HepG2 (cell line): ENCODE measurements at regions not wholly inside any gene's neighbourhood (a gene's known extent, or its start where the extent isn't known, plus 50 kb on each side); places are given as distances from the start of the nearest gene placed in this dataset.

ENCODE experiments used
- ATF7 ChIP-seq, 2 experiments: fragments of 450-650 bp in 1 of 2; sonication (generic) in 1 of 2; formaldehyde crosslinking in 1 of 2; IDR thresholded peaks; 2 replicates each; pipeline versions ENCODE4 v1.4.0 to v1.6.1; 2016 to 2020; ENCODE audit warnings: antibody characterized with exemption in 1 of 2, mild to moderate bottlenecking in 1 of 2, missing genetic modification reagents in 1 of 2
- FOXA1 ChIP-seq, 2 experiments: fragments of 450-650 bp in 1 of 2; sonication (generic) in 1 of 2; formaldehyde crosslinking in 1 of 2; IDR thresholded peaks; 2 replicates each; pipeline versions ENCODE4 v1.4.0 to v1.6.1; 2016 to 2020; ENCODE audit warnings: missing genetic modification reagents in 1 of 2
- GPBP1L1 ChIP-seq: sonication (generic); formaldehyde crosslinking; IDR thresholded peaks from 2 replicates; pipeline ENCODE4 v1.5.0; 2020; ENCODE audit warnings: mild to moderate bottlenecking, missing genetic modification reagents
- KAT8 ChIP-seq: IDR thresholded peaks from 2 replicates; pipeline ENCODE4 v1.6.1; 2016; ENCODE audit warnings: missing genetic modification reagents, missing compliant biosample characterization
- MXI1 ChIP-seq: IDR thresholded peaks from 3 replicates; pipeline ENCODE4 v1.6.1; 2012; ENCODE audit warnings: low read depth, low read length, inconsistent platforms, borderline replicate concordance
- TRIM22 ChIP-seq: fragments of 450-650 bp; IDR thresholded peaks from 2 replicates; pipeline ENCODE4 v1.6.1; 2017
- ZFP36 ChIP-seq: fragments of 150-350 bp; IDR thresholded peaks from 2 replicates; pipeline ENCODE4 v1.6.1; 2018; ENCODE audit warnings: borderline replicate concordance, low read length, low read depth; ENCODE audit not compliant: partially characterized antibody
- ZMYM4 ChIP-seq: sonication (generic); formaldehyde crosslinking; IDR thresholded peaks from 2 replicates; pipeline ENCODE4 v1.8.1; 2023; ENCODE audit warnings: mild to moderate bottlenecking, missing genetic modification reagents
- ZNF34 ChIP-seq: sonication (generic); formaldehyde crosslinking; IDR thresholded peaks from 2 replicates; pipeline ENCODE4 v1.4.0; 2020; ENCODE audit warnings: mild to moderate bottlenecking, missing genetic modification reagents, borderline replicate concordance
- ZNF382 ChIP-seq: sonication (generic); formaldehyde crosslinking; IDR thresholded peaks from 2 replicates; pipeline ENCODE4 v1.5.0; 2020; ENCODE audit warnings: missing genetic modification reagents, mild to moderate bottlenecking, borderline replicate concordance
- TF ChIP-seq, protein P1 (sequence below): sonication (generic); formaldehyde crosslinking; IDR thresholded peaks from 2 replicates; pipeline ENCODE4 v1.4.0; 2020; ENCODE audit warnings: mild to moderate bottlenecking, low read depth, missing genetic modification reagents
- TF ChIP-seq, protein P2 (sequence below): sonication (generic); formaldehyde crosslinking; IDR thresholded peaks from 2 replicates; pipeline ENCODE4 v1.8.0; 2022; ENCODE audit warnings: missing genetic modification reagents, mild to moderate bottlenecking, moderate library complexity, borderline replicate concordance
- TF ChIP-seq, protein P3 (sequence below): sonication (generic); formaldehyde crosslinking; IDR thresholded peaks from 2 replicates; pipeline ENCODE4 v1.5.0; 2020; ENCODE audit warnings: missing genetic modification reagents, mild to moderate bottlenecking, borderline replicate concordance

DNA sequence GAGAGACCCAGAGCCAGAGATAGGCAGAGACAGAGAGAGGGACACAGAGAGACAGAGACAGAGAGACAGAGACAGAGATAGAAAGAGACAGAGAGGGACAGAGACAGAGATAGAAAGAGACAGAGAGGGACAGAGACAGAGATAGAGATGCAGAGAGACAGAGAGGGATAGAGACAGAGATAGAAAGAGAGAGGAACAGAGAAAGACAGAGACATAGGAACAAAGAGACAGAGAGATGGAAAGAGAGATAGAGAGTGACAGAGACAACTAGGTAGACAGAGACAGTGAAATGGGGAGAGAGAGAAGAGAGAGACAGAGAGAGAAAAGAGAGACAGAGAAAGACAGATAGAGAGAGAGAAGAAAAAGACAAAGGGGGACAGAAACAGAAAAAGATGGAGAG is 165.4 kb upstream of the FOXQ1 start (continued):
- TF ChIP-seq ZFP36 (no peak), ZNF34 (CRISPR knock-in tag) (no peak), ATF7 (IDR thresholded peaks at IDR 0.05) (peak; percentile 38; the same call in 1 of the 2 replicates), ATF7 (CRISPR knock-in tag; IDR thresholded peaks at IDR 0.05) (no peak), FOXA1 (IDR thresholded peaks at IDR 0.05) (peak; percentile 37; the same call in 1 of the 2 replicates), FOXA1 (CRISPR knock-in tag; IDR thresholded peaks at IDR 0.05) (no peak), MXI1 (no peak), GPBP1L1 (CRISPR knock-in tag) (no peak), KAT8 (CRISPR knock-in tag) (no peak), ZNF382 (no peak), TRIM22 (no peak), ZMYM4 (CRISPR knock-in tag) (no peak)
- TF ChIP-seq, protein P1, sequence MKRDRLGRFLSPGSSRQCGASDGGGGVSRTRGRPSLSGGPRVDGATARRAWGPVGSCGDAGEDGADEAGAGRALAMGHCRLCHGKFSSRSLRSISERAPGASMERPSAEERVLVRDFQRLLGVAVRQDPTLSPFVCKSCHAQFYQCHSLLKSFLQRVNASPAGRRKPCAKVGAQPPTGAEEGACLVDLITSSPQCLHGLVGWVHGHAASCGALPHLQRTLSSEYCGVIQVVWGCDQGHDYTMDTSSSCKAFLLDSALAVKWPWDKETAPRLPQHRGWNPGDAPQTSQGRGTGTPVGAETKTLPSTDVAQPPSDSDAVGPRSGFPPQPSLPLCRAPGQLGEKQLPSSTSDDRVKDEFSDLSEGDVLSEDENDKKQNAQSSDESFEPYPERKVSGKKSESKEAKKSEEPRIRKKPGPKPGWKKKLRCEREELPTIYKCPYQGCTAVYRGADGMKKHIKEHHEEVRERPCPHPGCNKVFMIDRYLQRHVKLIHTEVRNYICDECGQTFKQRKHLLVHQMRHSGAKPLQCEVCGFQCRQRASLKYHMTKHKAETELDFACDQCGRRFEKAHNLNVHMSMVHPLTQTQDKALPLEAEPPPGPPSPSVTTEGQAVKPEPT (CRISPR knock-in tag) = no peak
- TF ChIP-seq, protein P2, sequence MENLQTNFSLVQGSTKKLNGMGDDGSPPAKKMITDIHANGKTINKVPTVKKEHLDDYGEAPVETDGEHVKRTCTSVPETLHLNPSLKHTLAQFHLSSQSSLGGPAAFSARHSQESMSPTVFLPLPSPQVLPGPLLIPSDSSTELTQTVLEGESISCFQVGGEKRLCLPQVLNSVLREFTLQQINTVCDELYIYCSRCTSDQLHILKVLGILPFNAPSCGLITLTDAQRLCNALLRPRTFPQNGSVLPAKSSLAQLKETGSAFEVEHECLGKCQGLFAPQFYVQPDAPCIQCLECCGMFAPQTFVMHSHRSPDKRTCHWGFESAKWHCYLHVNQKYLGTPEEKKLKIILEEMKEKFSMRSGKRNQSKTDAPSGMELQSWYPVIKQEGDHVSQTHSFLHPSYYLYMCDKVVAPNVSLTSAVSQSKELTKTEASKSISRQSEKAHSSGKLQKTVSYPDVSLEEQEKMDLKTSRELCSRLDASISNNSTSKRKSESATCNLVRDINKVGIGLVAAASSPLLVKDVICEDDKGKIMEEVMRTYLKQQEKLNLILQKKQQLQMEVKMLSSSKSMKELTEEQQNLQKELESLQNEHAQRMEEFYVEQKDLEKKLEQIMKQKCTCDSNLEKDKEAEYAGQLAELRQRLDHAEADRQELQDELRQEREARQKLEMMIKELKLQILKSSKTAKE (CRISPR knock-in tag) = no peak
- TF ChIP-seq, protein P3, sequence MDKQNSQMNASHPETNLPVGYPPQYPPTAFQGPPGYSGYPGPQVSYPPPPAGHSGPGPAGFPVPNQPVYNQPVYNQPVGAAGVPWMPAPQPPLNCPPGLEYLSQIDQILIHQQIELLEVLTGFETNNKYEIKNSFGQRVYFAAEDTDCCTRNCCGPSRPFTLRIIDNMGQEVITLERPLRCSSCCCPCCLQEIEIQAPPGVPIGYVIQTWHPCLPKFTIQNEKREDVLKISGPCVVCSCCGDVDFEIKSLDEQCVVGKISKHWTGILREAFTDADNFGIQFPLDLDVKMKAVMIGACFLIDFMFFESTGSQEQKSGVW (CRISPR knock-in tag) = no peak
